ENCODE measurements at regions not wholly inside any gene's neighbourhood (a gene's known extent, or its start where the extent isn't known, plus 50 kb on each side); places are given as distances from the start of the nearest gene placed in this dataset.

GRCh38 chr2:157160111-157160510 is 97.4 kb upstream of the GALNT5 start:
- FAIRE-seq = no peak

- FAIRE-seq = no peak
These were observed 93.1 kb upstream of the GALNT5 start for GRCh38 chr2:157164370-157164769.

GRCh38 chr2:157164891-157165290 is 92.6 kb upstream of the GALNT5 start:
- no peak for FAIRE-seq

GRCh38 chr2:157168501-157168900 is 89.0 kb upstream of the GALNT5 start:
- FAIRE-seq = no peak

GRCh38 chr2:157169889-157170288 is 87.6 kb upstream of the GALNT5 start:
- FAIRE-seq = no peak

- no peak for FAIRE-seq
These were observed 87.2 kb upstream of the GALNT5 start for GRCh38 chr2:157170299-157170698.

GRCh38 chr2:157172239-157172638 is 85.3 kb upstream of the GALNT5 start:
- no peak for FAIRE-seq

GRCh38 chr2:157172866-157173578 is 84.5 kb upstream of the GALNT5 start:
- peak; percentile 85 for FAIRE-seq

- FAIRE-seq = no peak
These were observed 83.7 kb upstream of the GALNT5 start for GRCh38 chr2:157173740-157174184.

- peak; percentile 97 for FAIRE-seq
These were observed 83.2 kb upstream of the GALNT5 start for GRCh38 chr2:157174321-157174720.

- FAIRE-seq = no peak
These were observed 80.9 kb upstream of the GALNT5 start for GRCh38 chr2:157176602-157177001.

- FAIRE-seq = no peak
These were observed 78.6 kb upstream of the GALNT5 start for GRCh38 chr2:157178874-157179273.

GRCh38 chr2:157179324-157180105 is 78.0 kb upstream of the GALNT5 start:
- FAIRE-seq = no peak

GRCh38 chr2:157180359-157180758 is 77.1 kb upstream of the GALNT5 start:
- no peak for FAIRE-seq

GRCh38 chr2:157181234-157181633 is 76.3 kb upstream of the GALNT5 start:
- FAIRE-seq = no peak

- no peak for FAIRE-seq
These were observed 75.2 kb upstream of the GALNT5 start for GRCh38 chr2:157182204-157182709.

GRCh38 chr2:157182834-157183396 is 74.6 kb upstream of the GALNT5 start:
- FAIRE-seq = peak; percentile 41

GRCh38 chr2:157184161-157184895 is 73.2 kb upstream of the GALNT5 start:
- no peak for FAIRE-seq

- FAIRE-seq = no peak
These were observed 71.9 kb upstream of the GALNT5 start for GRCh38 chr2:157185476-157186227.

GRCh38 chr2:157190151-157190550 is 67.4 kb upstream of the GALNT5 start:
- no peak for FAIRE-seq

GRCh38 chr2:157191186-157191585 is 66.3 kb upstream of the GALNT5 start:
- no peak for FAIRE-seq

Data from endometrium (tissue), 2 donors.